ENCODE measurements at regions not wholly inside any gene's neighbourhood (a gene's known extent, or its start where the extent isn't known, plus 50 kb on each side); places are given as distances from the start of the nearest gene placed in this dataset.
A peak's percentile ranks its signal among the peaks of the same experiment; 100 is the strongest.

DNA sequence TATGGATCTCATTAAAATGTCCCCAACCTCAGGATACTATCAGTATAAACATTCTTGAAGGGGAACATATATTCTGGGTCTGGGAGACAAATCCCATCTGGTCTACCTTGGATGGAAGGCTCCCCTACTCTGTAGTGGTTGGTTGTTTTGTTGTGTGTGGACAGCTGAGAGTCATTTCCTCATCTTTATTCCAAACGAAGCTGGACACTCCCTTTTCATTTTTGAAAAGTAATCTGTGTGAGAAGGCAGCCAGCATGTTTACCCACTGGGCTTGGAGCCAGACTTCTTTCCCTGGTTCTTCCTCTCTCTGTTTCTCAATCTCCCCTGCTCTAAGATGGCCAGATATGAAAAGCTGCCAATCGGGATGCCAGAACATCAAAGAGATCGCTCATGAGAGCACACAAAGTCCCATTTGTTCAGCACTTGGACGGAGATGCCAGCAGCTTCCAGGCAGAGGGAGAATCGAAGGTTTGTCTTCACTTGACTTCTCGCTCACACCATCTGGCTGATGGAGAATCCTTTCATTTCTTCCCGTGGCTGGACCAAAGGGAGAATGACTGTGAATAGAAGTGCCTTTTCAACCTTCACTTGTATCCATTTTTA lies 108.1 kb upstream of the AGR3 start (continued):
- TF ChIP-seq, protein P1, sequence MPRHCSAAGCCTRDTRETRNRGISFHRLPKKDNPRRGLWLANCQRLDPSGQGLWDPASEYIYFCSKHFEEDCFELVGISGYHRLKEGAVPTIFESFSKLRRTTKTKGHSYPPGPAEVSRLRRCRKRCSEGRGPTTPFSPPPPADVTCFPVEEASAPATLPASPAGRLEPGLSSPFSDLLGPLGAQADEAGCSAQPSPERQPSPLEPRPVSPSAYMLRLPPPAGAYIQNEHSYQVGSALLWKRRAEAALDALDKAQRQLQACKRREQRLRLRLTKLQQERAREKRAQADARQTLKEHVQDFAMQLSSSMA (CRISPR knock-in tag; IDR thresholded peaks at IDR 0.05) = no peak
- TF ChIP-seq ZNF83 (CRISPR knock-in tag; IDR thresholded peaks at IDR 0.05; ENCODE audit: borderline replicate concordance) (no peak), HNRNPUL1 (IDR thresholded peaks at IDR 0.05; ENCODE audit: low read depth, low read length) (no peak), SMAD3 (CRISPR knock-in tag; IDR thresholded peaks at IDR 0.05) (peak; percentile 97), ZNF878 (CRISPR knock-in tag; IDR thresholded peaks at IDR 0.05) (0 out of 2 replicates have a peak, but pooled peaks have one; percentile 44), HCFC1 (IDR thresholded peaks at IDR 0.05; ENCODE audit: low read depth, low read length) (no peak), DPF2 (CRISPR knock-in tag; IDR thresholded peaks at IDR 0.05; ENCODE audit: borderline replicate concordance, low read depth) (peak; percentile 94), TFDP1 (CRISPR knock-in tag; IDR thresholded peaks at IDR 0.05; ENCODE audit: borderline replicate concordance) (peak; percentile 18; the same call in 1 of the 2 replicates), HOXA7 (CRISPR knock-in tag; IDR thresholded peaks at IDR 0.05) (no peak), KLF12 (CRISPR knock-in tag; IDR thresholded peaks at IDR 0.05; ENCODE audit: borderline replicate concordance) (no peak), GFI1 (CRISPR knock-in tag; IDR thresholded peaks at IDR 0.05; ENCODE audit: borderline replicate concordance) (peak; percentile 96), HHEX (CRISPR knock-in tag; IDR thresholded peaks at IDR 0.05) (peak; percentile 69), YY1 (IDR thresholded peaks at IDR 0.05; ENCODE audit: insufficient read depth, insufficient replicate concordance, low read depth, low read length) (peak; percentile 23), NR2C2 (CRISPR knock-in tag; IDR thresholded peaks at IDR 0.05; ENCODE audit: borderline replicate concordance) (peak; percentile 41; the same call in 1 of the 2 replicates), U2AF2 (IDR thresholded peaks at IDR 0.05; ENCODE audit: low read depth, low read length) (no peak), ZGPAT (CRISPR knock-in tag; IDR thresholded peaks at IDR 0.05) (peak; percentile 97)
- TF ChIP-seq, protein P2, sequence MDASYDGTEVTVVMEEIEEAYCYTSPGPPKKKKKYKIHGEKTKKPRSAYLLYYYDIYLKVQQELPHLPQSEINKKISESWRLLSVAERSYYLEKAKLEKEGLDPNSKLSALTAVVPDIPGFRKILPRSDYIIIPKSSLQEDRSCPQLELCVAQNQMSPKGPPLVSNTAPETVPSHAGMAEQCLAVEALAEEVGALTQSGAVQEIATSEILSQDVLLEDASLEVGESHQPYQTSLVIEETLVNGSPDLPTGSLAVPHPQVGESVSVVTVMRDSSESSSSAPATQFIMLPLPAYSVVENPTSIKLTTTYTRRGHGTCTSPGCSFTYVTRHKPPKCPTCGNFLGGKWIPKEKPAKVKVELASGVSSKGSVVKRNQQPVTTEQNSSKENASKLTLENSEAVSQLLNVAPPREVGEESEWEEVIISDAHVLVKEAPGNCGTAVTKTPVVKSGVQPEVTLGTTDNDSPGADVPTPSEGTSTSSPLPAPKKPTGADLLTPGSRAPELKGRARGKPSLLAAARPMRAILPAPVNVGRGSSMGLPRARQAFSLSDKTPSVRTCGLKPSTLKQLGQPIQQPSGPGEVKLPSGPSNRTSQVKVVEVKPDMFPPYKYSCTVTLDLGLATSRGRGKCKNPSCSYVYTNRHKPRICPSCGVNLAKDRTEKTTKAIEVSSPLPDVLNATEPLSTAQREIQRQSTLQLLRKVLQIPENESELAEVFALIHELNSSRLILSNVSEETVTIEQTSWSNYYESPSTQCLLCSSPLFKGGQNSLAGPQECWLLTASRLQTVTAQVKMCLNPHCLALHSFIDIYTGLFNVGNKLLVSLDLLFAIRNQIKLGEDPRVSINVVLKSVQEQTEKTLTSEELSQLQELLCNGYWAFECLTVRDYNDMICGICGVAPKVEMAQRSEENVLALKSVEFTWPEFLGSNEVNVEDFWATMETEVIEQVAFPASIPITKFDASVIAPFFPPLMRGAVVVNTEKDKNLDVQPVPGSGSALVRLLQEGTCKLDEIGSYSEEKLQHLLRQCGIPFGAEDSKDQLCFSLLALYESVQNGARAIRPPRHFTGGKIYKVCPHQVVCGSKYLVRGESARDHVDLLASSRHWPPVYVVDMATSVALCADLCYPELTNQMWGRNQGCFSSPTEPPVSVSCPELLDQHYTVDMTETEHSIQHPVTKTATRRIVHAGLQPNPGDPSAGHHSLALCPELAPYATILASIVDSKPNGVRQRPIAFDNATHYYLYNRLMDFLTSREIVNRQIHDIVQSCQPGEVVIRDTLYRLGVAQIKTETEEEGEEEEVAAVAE (CRISPR knock-in tag; IDR thresholded peaks at IDR 0.05; ENCODE audit: borderline replicate concordance) = peak; percentile 82; the same call in 1 of the 2 replicates
- TF ChIP-seq, protein P3, sequence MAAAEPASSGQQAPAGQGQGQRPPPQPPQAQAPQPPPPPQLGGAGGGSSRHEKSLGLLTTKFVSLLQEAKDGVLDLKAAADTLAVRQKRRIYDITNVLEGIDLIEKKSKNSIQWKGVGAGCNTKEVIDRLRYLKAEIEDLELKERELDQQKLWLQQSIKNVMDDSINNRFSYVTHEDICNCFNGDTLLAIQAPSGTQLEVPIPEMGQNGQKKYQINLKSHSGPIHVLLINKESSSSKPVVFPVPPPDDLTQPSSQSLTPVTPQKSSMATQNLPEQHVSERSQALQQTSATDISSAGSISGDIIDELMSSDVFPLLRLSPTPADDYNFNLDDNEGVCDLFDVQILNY (CRISPR knock-in tag; conservative IDR thresholded peaks at IDR 0.05) = no peak
- TF ChIP-seq, protein P4, sequence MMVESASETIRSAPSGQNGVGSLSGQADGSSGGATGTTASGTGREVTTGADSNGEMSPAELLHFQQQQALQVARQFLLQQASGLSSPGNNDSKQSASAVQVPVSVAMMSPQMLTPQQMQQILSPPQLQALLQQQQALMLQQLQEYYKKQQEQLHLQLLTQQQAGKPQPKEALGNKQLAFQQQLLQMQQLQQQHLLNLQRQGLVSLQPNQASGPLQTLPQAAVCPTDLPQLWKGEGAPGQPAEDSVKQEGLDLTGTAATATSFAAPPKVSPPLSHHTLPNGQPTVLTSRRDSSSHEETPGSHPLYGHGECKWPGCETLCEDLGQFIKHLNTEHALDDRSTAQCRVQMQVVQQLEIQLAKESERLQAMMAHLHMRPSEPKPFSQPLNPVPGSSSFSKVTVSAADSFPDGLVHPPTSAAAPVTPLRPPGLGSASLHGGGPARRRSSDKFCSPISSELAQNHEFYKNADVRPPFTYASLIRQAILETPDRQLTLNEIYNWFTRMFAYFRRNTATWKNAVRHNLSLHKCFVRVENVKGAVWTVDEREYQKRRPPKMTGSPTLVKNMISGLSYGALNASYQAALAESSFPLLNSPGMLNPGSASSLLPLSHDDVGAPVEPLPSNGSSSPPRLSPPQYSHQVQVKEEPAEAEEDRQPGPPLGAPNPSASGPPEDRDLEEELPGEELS (CRISPR knock-in tag; IDR thresholded peaks at IDR 0.05) = peak; percentile 97

Data from HepG2 (cell line).